K562 (cell line): ENCODE measurements at regions not wholly inside any gene's neighbourhood (a gene's known extent, or its start where the extent isn't known, plus 50 kb on each side); places are given as distances from the start of the nearest gene placed in this dataset.

Experiments
- ATAC-seq: fragments of 200-7000 bp; cut with Tn5 transposase; 3 replicates; pipeline ENCODE4 v1.9.1; 2020; ENCODE audit warnings: moderate library complexity
- BruUV-seq: library from RNA; stranded (reverse); fragments of 400-500 nt; replicated peaks from 2 replicates; lab custom pipeline; 2021; lab: Mats Ljungman, UMichigan
- CTCF ChIA-PET: fragments of 300-600 bp; formaldehyde crosslinking; extraction: SDS; loops from one replicate; lab custom pipeline; 2021; ENCODE audit warnings: low intra/inter-chr PET ratio; lab: Yijun Ruan, JAX
- POLR2A ChIA-PET: fragments of 300-600, 350-650 bp; sonication (Branson Sonifier 250); formaldehyde crosslinking; extraction: SDS; loops from one replicate; lab custom pipeline; 2021; ENCODE audit warnings: antibody characterized with exemption, inconsistent platforms; lab: Yijun Ruan, JAX
- DNase-seq, 4 experiments: peaks; one replicate each; pipeline versions ENCODE4 v3.0.0 to v3.0.0-alpha.2; 2011 to 2018; ENCODE audit warnings: low spot score in 3 of 4, mixed read lengths in 3 of 4; ENCODE audit errors: extremely low read depth in 1 of 4
- FAIRE-seq: peaks from 2 replicates; lab custom pipeline; 2011; peaks lifted over from hg19 to GRCh38; lab: Jason Lieb, UNC
- H2AFZ ChIP-seq: 2 replicates; pipeline ENCODE4 v1.6.0; 2011; ENCODE audit warnings: low read depth, low read length, control low read depth, inconsistent platforms
- H3K27ac ChIP-seq: fragments of 200-600 bp; 3 replicates; pipeline ENCODE4 v1.8.0; 2011; ENCODE audit warnings: low read depth, mild to moderate bottlenecking, control low read depth, inconsistent platforms, low read length, moderate library complexity, mixed read lengths; ENCODE audit errors: extremely low read depth
- H3K27me3 ChIP-seq, 2 experiments: fragments of 300-600 bp in 1 of 2; 2 replicates in 1 of 2; 3 replicates in 1 of 2; pipeline versions ENCODE4 v1.6.0 to v1.8.0; 2011; ENCODE audit warnings: inconsistent platforms in 2 of 2, low read length in 2 of 2, mild to moderate bottlenecking in 1 of 2, mixed read lengths in 1 of 2, moderate library complexity in 1 of 2; ENCODE audit not compliant: control insufficient read depth in 2 of 2, insufficient read depth in 2 of 2
- H3K36me3 ChIP-seq: fragments of 300-600 bp; 3 replicates; pipeline ENCODE4 v1.8.0; 2011; ENCODE audit warnings: mild to moderate bottlenecking, low read length, inconsistent platforms; ENCODE audit not compliant: control insufficient read depth, insufficient read depth
- H3K4me1 ChIP-seq, 2 experiments: fragments of 200-600 bp in 1 of 2; replicated peaks in 1 of 2; 2 replicates in 1 of 2; 3 replicates in 1 of 2; pipeline versions ENCODE4 v1.5.1 to v1.8.0; 2011; ENCODE audit warnings: inconsistent platforms in 2 of 2, low read length in 2 of 2, mild to moderate bottlenecking in 1 of 2, mixed read lengths in 1 of 2, moderate library complexity in 1 of 2; ENCODE audit not compliant: control insufficient read depth in 2 of 2, insufficient read depth in 2 of 2
- H3K4me2 ChIP-seq: 2 replicates; pipeline ENCODE4 v1.6.1; 2011; ENCODE audit warnings: low read length, control low read depth, inconsistent platforms, mixed read lengths; ENCODE audit not compliant: insufficient read depth
- H3K4me3 ChIP-seq: fragments of 200-600 bp; sonication (generic), shearing (Covaris generic); 2 replicates; pipeline ENCODE4 v1.5.1; 2016; ENCODE audit warnings: control low read depth, inconsistent platforms
- H3K79me2 ChIP-seq: fragments of 200-600 bp; 3 replicates; pipeline ENCODE4 v1.8.0; 2011; ENCODE audit warnings: low read length, inconsistent platforms; ENCODE audit not compliant: control insufficient read depth, insufficient read depth
- H3K9ac ChIP-seq, 2 experiments: 2 replicates each; pipeline versions ENCODE4 v1.6.0 to v1.6.1; 2011; ENCODE audit warnings: low read depth in 2 of 2, low read length in 2 of 2, control low read depth in 1 of 2, inconsistent platforms in 1 of 2, mild to moderate bottlenecking in 1 of 2, mixed read lengths in 1 of 2; ENCODE audit not compliant: insufficient read depth in 1 of 2
- H3K9me1 ChIP-seq: one replicate; pipeline ENCODE4 v1.6.0; 2011; ENCODE audit warnings: inconsistent platforms, mild to moderate bottlenecking, low read length, moderate library complexity; ENCODE audit not compliant: control insufficient read depth, insufficient read depth
- H3K9me3 ChIP-seq: replicated peaks from 2 replicates; pipeline ENCODE4 v1.5.1; 2011; ENCODE audit warnings: low read depth, low read length, inconsistent platforms; ENCODE audit not compliant: control insufficient read depth, insufficient read depth
- H4K20me1 ChIP-seq: replicated peaks from 2 replicates; pipeline ENCODE4 v1.6.1; 2011; ENCODE audit warnings: low read length, inconsistent platforms, mixed read lengths; ENCODE audit not compliant: control insufficient read depth, insufficient read depth
- HMG20B ChIP-seq: fragments of 250-450 bp; sonication (Bioruptor Pico); IDR thresholded peaks from 2 replicates; pipeline ENCODE4 v1.5.0; 2021; ENCODE audit warnings: mild to moderate bottlenecking
- MAFF ChIP-seq: IDR thresholded peaks from 2 replicates; pipeline ENCODE4 v1.6.1; 2012; ENCODE audit warnings: low read length, improper control_type of control experiment
- MTF1 ChIP-seq: fragments of 250-450 bp; sonication (Bioruptor Pico); IDR thresholded peaks from 2 replicates; pipeline ENCODE4 v1.9.0; 2021; ENCODE audit warnings: moderate library complexity, mild to moderate bottlenecking, inconsistent platforms, borderline replicate concordance
- NFXL1 ChIP-seq: fragments of 450-650 bp; formaldehyde crosslinking; IDR thresholded peaks from 2 replicates; pipeline ENCODE4 v1.4.0; 2021; ENCODE audit warnings: mild to moderate bottlenecking
- NR2C2 ChIP-seq, 2 experiments: fragments of 200-800 bp in 1 of 2; sonication (Bioruptor generic) in 1 of 2; sonication (generic) in 1 of 2; formaldehyde crosslinking in 1 of 2; IDR thresholded peaks; 2 replicates each; pipeline versions ENCODE4 v1.6.1 to v1.8.0; 2016 to 2022; ENCODE audit warnings: mild to moderate bottlenecking in 1 of 2, missing compliant biosample characterization in 1 of 2, missing genetic modification characterization in 1 of 2, missing genetic modification reagents in 1 of 2
- NR3C1 ChIP-seq: sonication (generic); formaldehyde crosslinking; IDR thresholded peaks from 2 replicates; pipeline ENCODE4 v1.8.1; 2022; ENCODE audit warnings: missing genetic modification reagents
- PML ChIP-seq: IDR thresholded peaks from 2 replicates; pipeline ENCODE4 v1.6.1; 2012; ENCODE audit warnings: low read length, inconsistent platforms
- RHOXF2B ChIP-seq: fragments of 250-450 bp; sonication (Bioruptor Pico); conservative IDR thresholded peaks from 2 replicates; pipeline ENCODE4 v1.5.1; 2021
- TCFL5 ChIP-seq: fragments of 250-450 bp; sonication (Bioruptor Pico); conservative IDR thresholded peaks from 2 replicates; pipeline ENCODE4 v1.6.1; 2021; ENCODE audit warnings: mild to moderate bottlenecking, moderate library complexity, matching md5 sums
- ZEB2 ChIP-seq: fragments of 450-650 bp; IDR thresholded peaks from 2 replicates; pipeline ENCODE4 v1.6.1; 2016
- ZKSCAN3 ChIP-seq: fragments of 250-450 bp; sonication (Bioruptor Pico); IDR thresholded peaks from 2 replicates; pipeline ENCODE4 v1.4.0; 2020
- ZNF12 ChIP-seq: sonication (generic); formaldehyde crosslinking; IDR thresholded peaks from 2 replicates; pipeline ENCODE4 v1.4.0; 2020; ENCODE audit warnings: mild to moderate bottlenecking, missing genetic modification reagents
- ZNF431 ChIP-seq: sonication (generic); formaldehyde crosslinking; IDR thresholded peaks from 2 replicates; pipeline ENCODE4 v1.8.0; 2022; ENCODE audit warnings: mild to moderate bottlenecking, missing genetic modification reagents
- ZNF551 ChIP-seq: fragments of 250-450 bp; sonication (Bioruptor Pico); IDR thresholded peaks from 2 replicates; pipeline ENCODE4 v1.5.0; 2021; ENCODE audit warnings: mild to moderate bottlenecking, moderate library complexity
- ZNF584 ChIP-seq: fragments of 200-800 bp; sonication (Bioruptor generic); IDR thresholded peaks from 2 replicates; pipeline ENCODE4 v1.6.1; 2016; ENCODE audit warnings: low read depth, mild to moderate bottlenecking, missing genetic modification characterization, missing compliant biosample characterization
- WGBS: fragments of 100-300 bp; shearing (Covaris generic); methylation state at CpG from one replicate; pipeline ENCODE4 v1.1.6; 2016; ENCODE audit warnings: low coverage, mixed read lengths; ENCODE audit not compliant: insufficient coverage; ENCODE audit errors: missing lambda C conversion rate; 5-methylcytosine and 5-hydroxymethylcytosine counted together
- in situ Hi-C: fragments of 300-500 bp; cut with MboI; formaldehyde crosslinking; loops from 4 replicates; pipeline ENCODE4 v1.15.0; 2018; ENCODE audit warnings: inconsistent platforms, mixed read lengths
- intact Hi-C: fragments of 100-400 bp; cut with micrococcal nuclease; formaldehyde crosslinking; loops from 2 replicates; pipeline ENCODE4 v1.14.2; 2022
- TF ChIP-seq, protein P1 (sequence below): sonication (generic); formaldehyde crosslinking; IDR thresholded peaks from 2 replicates; pipeline ENCODE4 v1.8.0; 2022; ENCODE audit warnings: mild to moderate bottlenecking, missing genetic modification reagents, borderline replicate concordance
- TF ChIP-seq, protein P2 (sequence below), 3 experiments: fragments of 200-800 bp in 1 of 3; fragments of 250-450 bp in 1 of 3; fragments of 450-650 bp in 1 of 3; sonication (Bioruptor Pico) in 1 of 3; sonication (Bioruptor generic) in 1 of 3; formaldehyde crosslinking in 1 of 3; IDR thresholded peaks; 2 replicates each; pipeline versions ENCODE4 v1.6.1 to v1.8.0; 2016 to 2022; ENCODE audit warnings: mild to moderate bottlenecking in 2 of 3, missing genetic modification characterization in 2 of 3, missing compliant biosample characterization in 1 of 3, moderate library complexity in 1 of 3
- TF ChIP-seq, protein P3 (sequence below): fragments of 450-650 bp; formaldehyde crosslinking; IDR thresholded peaks from 2 replicates; pipeline ENCODE4 v1.4.0; 2020; ENCODE audit warnings: mild to moderate bottlenecking, moderate library complexity

DNA sequence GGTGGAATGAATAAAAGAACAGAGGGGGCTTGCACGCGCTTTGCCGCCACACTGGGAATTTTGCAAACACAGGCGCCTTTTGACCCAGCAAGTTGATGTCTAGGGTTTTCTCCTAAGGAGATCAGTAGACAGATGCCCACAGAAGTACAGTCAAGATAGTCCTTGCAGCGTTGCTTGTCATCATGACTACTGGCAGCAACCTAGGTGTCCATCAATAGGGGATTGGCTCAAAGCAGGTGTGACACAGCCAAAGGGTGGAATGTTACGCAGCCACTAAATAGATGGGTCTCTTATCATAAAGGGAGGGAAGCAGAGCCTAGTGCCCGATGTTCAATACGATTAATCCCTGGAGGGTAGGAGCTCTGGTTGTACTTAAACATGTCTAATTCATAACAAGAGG, 63.8 kb upstream of the GGTA1 start:
- no peaks in the 10 kb centered on the region for H3K36me3 ChIP-seq
- no peak overlapping the region for H3K4me2 ChIP-seq
- FAIRE-seq (no peak), DNase-seq (no peak), ATAC-seq (no peak)
- H3K4me1 ChIP-seq, result peaks cover 0 to 5% of the 10 kb centered on the region in 2 experiments; a peak in 2 of 5 replicates
- WGBS, result 12% methylated on average over 8 of the region's 8 CpGs
- H3K9me1 ChIP-seq, result no peaks in the 10 kb centered on the region
- no peak overlapping the region for H3K27ac ChIP-seq
- no peaks in the 10 kb centered on the region for H3K79me2 ChIP-seq
- intact Hi-C loops, result no loop called here
- H3K9ac ChIP-seq, result no peak overlapping the region
- no peak overlapping the region for H2AFZ ChIP-seq
- CTCF ChIA-PET, result no interaction called here
- H4K20me1 ChIP-seq, result no peaks in the 10 kb centered on the region
- POLR2A ChIA-PET, result no interaction called here
- BruUV-seq, result no TSS peak
- in situ Hi-C loops, result no loop called here
- H3K4me3 ChIP-seq, result no peak overlapping the region
- peaks cover 11 to 69% of the 10 kb centered on the region in 2 experiments; a peak in 4 of 5 replicates for H3K27me3 ChIP-seq
- H3K9me3 ChIP-seq, result no peaks in the 10 kb centered on the region
- no peak for TF ChIP-seq NR3C1 (CRISPR knock-in tag)
- TF ChIP-seq ZEB2, result no peak
- TF ChIP-seq ZKSCAN3 (CRISPR knock-in tag), result no peak
- TF ChIP-seq MAFF, result no peak
- no peak for TF ChIP-seq MTF1 (CRISPR knock-in tag)
- TF ChIP-seq, protein P1, sequence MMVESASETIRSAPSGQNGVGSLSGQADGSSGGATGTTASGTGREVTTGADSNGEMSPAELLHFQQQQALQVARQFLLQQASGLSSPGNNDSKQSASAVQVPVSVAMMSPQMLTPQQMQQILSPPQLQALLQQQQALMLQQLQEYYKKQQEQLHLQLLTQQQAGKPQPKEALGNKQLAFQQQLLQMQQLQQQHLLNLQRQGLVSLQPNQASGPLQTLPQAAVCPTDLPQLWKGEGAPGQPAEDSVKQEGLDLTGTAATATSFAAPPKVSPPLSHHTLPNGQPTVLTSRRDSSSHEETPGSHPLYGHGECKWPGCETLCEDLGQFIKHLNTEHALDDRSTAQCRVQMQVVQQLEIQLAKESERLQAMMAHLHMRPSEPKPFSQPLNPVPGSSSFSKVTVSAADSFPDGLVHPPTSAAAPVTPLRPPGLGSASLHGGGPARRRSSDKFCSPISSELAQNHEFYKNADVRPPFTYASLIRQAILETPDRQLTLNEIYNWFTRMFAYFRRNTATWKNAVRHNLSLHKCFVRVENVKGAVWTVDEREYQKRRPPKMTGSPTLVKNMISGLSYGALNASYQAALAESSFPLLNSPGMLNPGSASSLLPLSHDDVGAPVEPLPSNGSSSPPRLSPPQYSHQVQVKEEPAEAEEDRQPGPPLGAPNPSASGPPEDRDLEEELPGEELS (CRISPR knock-in tag), result no peak
- TF ChIP-seq NFXL1 (CRISPR knock-in tag), result no peak
- TF ChIP-seq ZNF551, result no peak
- no peak for TF ChIP-seq TCFL5
- no peak for TF ChIP-seq NR2C2 (CRISPR knock-in tag; IDR thresholded peaks at IDR 0.05)
- TF ChIP-seq NR2C2 (tag; IDR thresholded peaks at IDR 0.05), result no peak
- TF ChIP-seq, protein P2, sequence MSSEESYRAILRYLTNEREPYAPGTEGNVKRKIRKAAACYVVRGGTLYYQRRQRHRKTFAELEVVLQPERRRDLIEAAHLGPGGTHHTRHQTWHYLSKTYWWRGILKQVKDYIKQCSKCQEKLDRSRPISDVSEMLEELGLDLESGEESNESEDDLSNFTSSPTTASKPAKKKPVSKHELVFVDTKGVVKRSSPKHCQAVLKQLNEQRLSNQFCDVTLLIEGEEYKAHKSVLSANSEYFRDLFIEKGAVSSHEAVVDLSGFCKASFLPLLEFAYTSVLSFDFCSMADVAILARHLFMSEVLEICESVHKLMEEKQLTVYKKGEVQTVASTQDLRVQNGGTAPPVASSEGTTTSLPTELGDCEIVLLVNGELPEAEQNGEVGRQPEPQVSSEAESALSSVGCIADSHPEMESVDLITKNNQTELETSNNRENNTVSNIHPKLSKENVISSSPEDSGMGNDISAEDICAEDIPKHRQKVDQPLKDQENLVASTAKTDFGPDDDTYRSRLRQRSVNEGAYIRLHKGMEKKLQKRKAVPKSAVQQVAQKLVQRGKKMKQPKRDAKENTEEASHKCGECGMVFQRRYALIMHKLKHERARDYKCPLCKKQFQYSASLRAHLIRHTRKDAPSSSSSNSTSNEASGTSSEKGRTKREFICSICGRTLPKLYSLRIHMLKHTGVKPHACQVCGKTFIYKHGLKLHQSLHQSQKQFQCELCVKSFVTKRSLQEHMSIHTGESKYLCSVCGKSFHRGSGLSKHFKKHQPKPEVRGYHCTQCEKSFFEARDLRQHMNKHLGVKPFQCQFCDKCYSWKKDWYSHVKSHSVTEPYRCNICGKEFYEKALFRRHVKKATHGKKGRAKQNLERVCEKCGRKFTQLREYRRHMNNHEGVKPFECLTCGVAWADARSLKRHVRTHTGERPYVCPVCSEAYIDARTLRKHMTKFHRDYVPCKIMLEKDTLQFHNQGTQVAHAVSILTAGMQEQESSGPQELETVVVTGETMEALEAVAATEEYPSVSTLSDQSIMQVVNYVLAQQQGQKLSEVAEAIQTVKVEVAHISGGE (CRISPR knock-in tag; IDR thresholded peaks at IDR 0.05), result no peak
- no peak for TF ChIP-seq ZNF12 (CRISPR knock-in tag)
- no peak for TF ChIP-seq RHOXF2B (CRISPR knock-in tag)
- TF ChIP-seq ZNF584 (CRISPR knock-in tag), result no peak
- no peak for TF ChIP-seq ZNF431 (CRISPR knock-in tag)
- no peak for TF ChIP-seq HMG20B (CRISPR knock-in tag)
- TF ChIP-seq, protein P3, sequence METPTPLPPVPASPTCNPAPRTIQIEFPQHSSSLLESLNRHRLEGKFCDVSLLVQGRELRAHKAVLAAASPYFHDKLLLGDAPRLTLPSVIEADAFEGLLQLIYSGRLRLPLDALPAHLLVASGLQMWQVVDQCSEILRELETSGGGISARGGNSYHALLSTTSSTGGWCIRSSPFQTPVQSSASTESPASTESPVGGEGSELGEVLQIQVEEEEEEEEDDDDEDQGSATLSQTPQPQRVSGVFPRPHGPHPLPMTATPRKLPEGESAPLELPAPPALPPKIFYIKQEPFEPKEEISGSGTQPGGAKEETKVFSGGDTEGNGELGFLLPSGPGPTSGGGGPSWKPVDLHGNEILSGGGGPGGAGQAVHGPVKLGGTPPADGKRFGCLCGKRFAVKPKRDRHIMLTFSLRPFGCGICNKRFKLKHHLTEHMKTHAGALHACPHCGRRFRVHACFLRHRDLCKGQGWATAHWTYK (CRISPR knock-in tag), result no peak
- no peak for TF ChIP-seq PML
